ENCODE measurements at regions not wholly inside any gene's neighbourhood (a gene's known extent, or its start where the extent isn't known, plus 50 kb on each side); places are given as distances from the start of the nearest gene placed in this dataset.

- ChIA-PET POLR2A (interaction anchor here (0.8 kb wide), 1 partner anchor 11 kb away, joined by 4 read pairs; no protein-coding TSS in a partner anchor), CTCF (ENCODE audit: low intra/inter-chr PET ratio) (no interaction called here)
- BruUV-seq (replicated peaks), result no TSS peak
- in situ Hi-C loops (cut with MboI), result no loop called here
- no peak for ATAC-seq
- no peaks in the 10 kb centered on the region for H3K27me3 ChIP-seq (ENCODE audit: control insufficient read depth in 2 of 2, insufficient read depth in 2 of 2, low read length in 2 of 2)
- H3K79me2 ChIP-seq (ENCODE audit: control insufficient read depth, insufficient read depth, low read length), result no peaks in the 10 kb centered on the region
- DNase-seq (ENCODE audit: extremely low read depth in 1 of 4, low spot score in 3 of 4), result no peak
- no peak overlapping the region for H3K9ac ChIP-seq (ENCODE audit: insufficient read depth in 1 of 2, low read depth in 2 of 2, low read length in 2 of 2)
- H3K4me2 ChIP-seq (ENCODE audit: insufficient read depth, low read length), result no peak overlapping the region
- TF ChIP-seq TBP (optimal IDR thresholded peaks at IDR 0.05; ENCODE audit: low read depth, low read length), result no peak
- no peak for TF ChIP-seq ILK (tag; IDR thresholded peaks at IDR 0.05; ENCODE audit: borderline replicate concordance, low read depth)
- no peak for TF ChIP-seq MLX (CRISPR knock-in tag; conservative IDR thresholded peaks at IDR 0.05)
- TF ChIP-seq CBFA2T2 (conservative IDR thresholded peaks at IDR 0.05), result no peak
- no peak for TF ChIP-seq ZNF696 (CRISPR knock-in tag; conservative IDR thresholded peaks at IDR 0.05)
- no peak for TF ChIP-seq ZNF445 (CRISPR knock-in tag; IDR thresholded peaks at IDR 0.05; ENCODE audit: low read depth)
- no peak for TF ChIP-seq FOXJ3 (CRISPR knock-in tag; IDR thresholded peaks at IDR 0.05)
- no peak for TF ChIP-seq IFI16 (CRISPR knock-in tag; IDR thresholded peaks at IDR 0.05)
- no peak for TF ChIP-seq HNRNPH1 (optimal IDR thresholded peaks at IDR 0.05; ENCODE audit: low read depth, low read length)
- no peak overlapping the region for H3K27ac ChIP-seq (ENCODE audit: extremely low read depth, low read depth, low read length)
- H3K9me3 ChIP-seq (replicated peaks; ENCODE audit: control insufficient read depth, insufficient read depth, low read depth, low read length), result no peaks in the 10 kb centered on the region
- 59% methylated on average over 2 of the region's 2 CpGs for WGBS (ENCODE audit: insufficient coverage, low coverage, missing lambda C conversion rate)
- FAIRE-seq, result no peak
- H2AFZ ChIP-seq (ENCODE audit: low read depth, low read length), result peak overlapping the region; percentile 33; the same call in 1 of the 2 replicates
- no peaks in the 10 kb centered on the region for H3K36me3 ChIP-seq (ENCODE audit: control insufficient read depth, insufficient read depth, low read length)
- H3K4me1 ChIP-seq (replicated peaks in 1 of 2; ENCODE audit: control insufficient read depth in 2 of 2, insufficient read depth in 2 of 2, low read length in 2 of 2), result peaks cover 10 to 14% of the 10 kb centered on the region in 2 experiments; a peak in 4 of 5 replicates
- intact Hi-C loops (cut with micrococcal nuclease), result no loop called here
- no peak overlapping the region for H3K4me3 ChIP-seq
- no peaks in the 10 kb centered on the region for H4K20me1 ChIP-seq (replicated peaks; ENCODE audit: control insufficient read depth, insufficient read depth, low read length)
- H3K9me1 ChIP-seq (ENCODE audit: control insufficient read depth, insufficient read depth, low read length), result no peaks in the 10 kb centered on the region
Observed at GRCh38 chr15:81080996-81081395, 53.1 kb upstream of the CFAP161 start.
